Stomach (tissue), 8 donors: ENCODE measurements at regions not wholly inside any gene's neighbourhood (a gene's known extent, or its start where the extent isn't known, plus 50 kb on each side); places are given as distances from the start of the nearest gene placed in this dataset.

Experiments used
- DNase-seq, 2 donors: peaks; one replicate each; pipeline versions ENCODE4 v3.0.0 to v3.0.0-alpha.2; 2013 to 2019
- H3K27ac ChIP-seq, 5 donors: fragments of 200-600 bp in 4 of 5; sonication (generic) in 4 of 5; one replicate each; pipeline ENCODE4 v1.5.1; 2013 to 2019; ENCODE audit warnings: mild to moderate bottlenecking in 1 of 5, moderate library complexity in 1 of 5
- H3K27me3 ChIP-seq, 3 donors: fragments of 200-600 bp; sonication (generic); one replicate each; pipeline ENCODE4 v1.5.1; 2017 to 2019; ENCODE audit warnings: mixed run types in 1 of 3
- H3K36me3 ChIP-seq, 4 donors: fragments of 200-600 bp; sonication (generic); 1 replicate in 3 of 4; 2 replicates in 1 of 4; pipeline ENCODE4 v1.5.1; 2016 to 2019
- H3K4me1 ChIP-seq, 4 donors: fragments of 200-600 bp; sonication (generic); one replicate each; pipeline ENCODE4 v1.5.1; 2016 to 2019
- H3K4me3 ChIP-seq, 4 donors: fragments of 200-600 bp; sonication (generic) in 3 of 4; one replicate each; pipeline ENCODE4 v1.5.1; 2016 to 2019; ENCODE audit warnings: mild to moderate bottlenecking in 1 of 4
- H3K9me3 ChIP-seq, 4 donors: fragments of 200-600 bp; sonication (generic); one replicate each; pipeline ENCODE4 v1.5.1; 2016 to 2019
- EP300 ChIP-seq: sonication (generic); formaldehyde crosslinking; IDR thresholded peaks from one replicate; pipeline ENCODE4 v1.6.1; 2017; ENCODE audit warnings: antibody characterized with exemption
- POLR2A ChIP-seq, 4 donors: fragments of 450-650 bp; IDR thresholded peaks; one replicate each; pipeline ENCODE4 v1.6.1; 2016; ENCODE audit warnings: antibody characterized with exemption in 4 of 4, control low read depth in 2 of 4, mild to moderate bottlenecking in 1 of 4, moderate library complexity in 1 of 4
- POLR2AphosphoS5 ChIP-seq, 3 donors: sonication (generic); formaldehyde crosslinking; IDR thresholded peaks; one replicate each; pipeline ENCODE4 v1.6.1; 2016; ENCODE audit warnings: antibody characterized with exemption in 3 of 3
- WGBS, 5 donors: extraction: QIAGEN DNeasy Blood & Tissue Kit in 3 of 5; methylation state at CpG; one replicate each; pipeline versions ENCODE4 v1.1.5 to v1.1.7; 2013 to 2018; 5-methylcytosine and 5-hydroxymethylcytosine counted together
- intact Hi-C: fragments of 100-400 bp; cut with DNase I; formaldehyde crosslinking; loops from one replicate; pipeline ENCODE4 v1.15.1; 2023; ENCODE audit warnings: low total_unique reads
- TF ChIP-seq, protein P1 (sequence below), 7 experiments: fragments of 450-650 bp in 4 of 7; fragments of 200-600 bp in 3 of 7; sonication (generic) in 3 of 7; IDR thresholded peaks; one replicate each; pipeline ENCODE4 v1.5.1; 2016 to 2019; ENCODE audit warnings: antibody characterized with exemption in 7 of 7, control low read depth in 2 of 7, mild to moderate bottlenecking in 1 of 7
- donor health status: healthy with polysubstance abuse.
- donor health status: Bipolar disorder and iron deficiency.
- donor health status: healthy.

DNA sequence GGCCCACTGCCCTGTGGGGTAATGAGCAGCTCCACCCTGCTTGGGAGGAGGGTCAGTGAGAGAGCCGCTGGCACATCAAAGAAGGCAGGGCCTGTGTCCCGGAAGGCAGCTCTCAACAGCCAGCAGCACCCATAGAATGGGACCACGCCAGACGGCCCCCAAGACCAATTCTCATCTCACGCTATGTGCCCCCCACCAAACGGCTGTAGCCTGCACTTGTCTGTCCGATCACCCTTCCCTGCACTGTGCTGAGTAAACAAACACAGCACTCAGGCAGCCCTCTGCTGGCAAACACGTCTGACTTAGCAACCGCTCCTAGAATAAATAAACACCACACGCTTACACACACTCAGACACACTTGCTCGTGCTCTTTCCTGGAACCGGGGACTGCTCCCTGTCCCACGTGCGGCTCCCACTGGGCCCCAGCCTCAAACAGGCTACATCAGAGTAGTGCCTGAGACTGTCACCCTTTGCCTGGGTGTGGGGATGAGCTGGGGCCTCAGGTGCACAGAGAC, 53.2 kb upstream of the CDON start:
- Histone ChIP-seq H3K27ac (peak overlapping the region; percentile 78 to 94 (median 91)), H3K36me3 (no peaks in the 10 kb centered on the region), H3K9me3 (no peaks in the 10 kb centered on the region), H3K4me1 (peaks cover 50 to 62% (median 56%) of the 10 kb centered on the region in 4 donors), H3K4me3 (no peak overlapping the region), H3K27me3 (no peaks in the 10 kb centered on the region)
- intact Hi-C loops, result no loop called here
- TF ChIP-seq POLR2AphosphoS5 (IDR thresholded peaks at IDR 0.05), result peak; percentile 71 to 94 (median 90)
- TF ChIP-seq EP300, result peak; percentile 26
- no peak for TF ChIP-seq POLR2A (IDR thresholded peaks at IDR 0.05)
- TF ChIP-seq, protein P1, sequence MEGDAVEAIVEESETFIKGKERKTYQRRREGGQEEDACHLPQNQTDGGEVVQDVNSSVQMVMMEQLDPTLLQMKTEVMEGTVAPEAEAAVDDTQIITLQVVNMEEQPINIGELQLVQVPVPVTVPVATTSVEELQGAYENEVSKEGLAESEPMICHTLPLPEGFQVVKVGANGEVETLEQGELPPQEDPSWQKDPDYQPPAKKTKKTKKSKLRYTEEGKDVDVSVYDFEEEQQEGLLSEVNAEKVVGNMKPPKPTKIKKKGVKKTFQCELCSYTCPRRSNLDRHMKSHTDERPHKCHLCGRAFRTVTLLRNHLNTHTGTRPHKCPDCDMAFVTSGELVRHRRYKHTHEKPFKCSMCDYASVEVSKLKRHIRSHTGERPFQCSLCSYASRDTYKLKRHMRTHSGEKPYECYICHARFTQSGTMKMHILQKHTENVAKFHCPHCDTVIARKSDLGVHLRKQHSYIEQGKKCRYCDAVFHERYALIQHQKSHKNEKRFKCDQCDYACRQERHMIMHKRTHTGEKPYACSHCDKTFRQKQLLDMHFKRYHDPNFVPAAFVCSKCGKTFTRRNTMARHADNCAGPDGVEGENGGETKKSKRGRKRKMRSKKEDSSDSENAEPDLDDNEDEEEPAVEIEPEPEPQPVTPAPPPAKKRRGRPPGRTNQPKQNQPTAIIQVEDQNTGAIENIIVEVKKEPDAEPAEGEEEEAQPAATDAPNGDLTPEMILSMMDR (IDR thresholded peaks at IDR 0.05), result peak in 3 of 7 experiments; percentile 13 to 33 (median 22)
- 10 to 37% (median 15%) methylated on average over 9 to 14 of the region's 14 CpGs for WGBS, 5 donors
- peak; percentile 85 to 96 for DNase-seq

DNA sequence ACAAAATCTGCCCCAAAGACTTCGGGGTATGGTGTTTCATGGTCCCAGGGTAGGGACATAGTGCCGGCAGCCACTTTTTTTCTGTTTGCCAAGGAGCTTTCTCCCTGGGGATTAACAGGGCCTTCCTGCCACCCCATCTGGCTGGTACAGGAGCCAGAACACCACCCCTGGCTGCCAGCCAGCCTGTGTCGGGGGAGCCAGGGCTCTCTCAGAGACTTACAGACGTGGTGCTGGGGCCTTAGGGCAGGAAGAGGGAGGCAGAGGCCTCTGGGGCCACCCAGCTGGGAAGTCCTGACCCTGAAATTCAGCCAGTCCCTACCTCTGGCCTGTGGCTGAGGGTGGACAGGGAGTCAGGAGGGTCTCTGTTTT, 52.4 kb upstream of the CDON start:
- no peaks in the 10 kb centered on the region for H3K27me3 ChIP-seq
- DNase-seq, result peak; percentile 87 to 91
- WGBS, 5 donors, result 19 to 42% (median 22%) methylated on average over 3 to 4 of the region's 4 CpGs
- peak overlapping the region; percentile 78 to 94 (median 91) for H3K27ac ChIP-seq
- intact Hi-C loops, result no loop called here
- no peaks in the 10 kb centered on the region for H3K9me3 ChIP-seq
- H3K4me1 ChIP-seq, result peaks cover 50 to 69% (median 60%) of the 10 kb centered on the region in 4 donors
- H3K4me3 ChIP-seq, result no peak overlapping the region
- TF ChIP-seq EP300, result peak; percentile 57
- TF ChIP-seq POLR2A (IDR thresholded peaks at IDR 0.05), result no peak
- TF ChIP-seq POLR2AphosphoS5 (IDR thresholded peaks at IDR 0.05), result peak in 2 of 3 donors; percentile 65 to 70
- TF ChIP-seq, protein P1 (IDR thresholded peaks at IDR 0.05), result no peak
- H3K36me3 ChIP-seq, result no peaks in the 10 kb centered on the region

DNA sequence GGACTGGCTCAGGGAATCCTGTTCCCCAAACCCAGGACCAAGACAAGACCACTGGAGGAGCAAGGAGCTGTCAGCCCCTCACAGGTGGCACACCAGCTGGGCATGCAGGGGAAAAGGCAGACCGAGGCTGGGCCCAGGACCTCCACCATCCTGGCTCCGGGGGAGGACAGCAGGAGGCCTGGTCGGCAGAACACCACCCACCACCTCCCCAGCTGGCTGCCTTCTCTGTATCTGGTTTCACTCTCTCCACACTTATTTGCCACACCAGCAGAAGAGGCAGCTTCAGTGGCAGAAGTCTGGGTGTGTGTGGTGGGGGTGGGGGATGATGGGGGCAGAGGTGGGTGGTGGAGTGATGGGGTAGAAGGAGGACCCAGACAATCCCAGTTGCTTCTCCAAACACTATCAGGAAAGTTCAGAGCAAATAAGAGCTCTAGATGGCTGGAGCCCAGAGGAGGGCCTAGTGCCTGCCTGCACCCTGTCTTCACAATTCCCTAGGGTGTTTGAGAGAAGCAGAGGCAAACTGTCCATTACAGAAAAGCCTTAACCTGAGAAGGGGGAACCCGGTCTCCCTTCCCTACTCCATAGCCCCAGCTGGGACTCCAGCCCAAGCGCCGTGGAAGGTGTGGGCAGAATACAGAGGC, 51.9 kb upstream of the CDON start:
- Histone ChIP-seq H3K27me3 (no peaks in the 10 kb centered on the region), H3K27ac (peak overlapping the region; percentile 78 to 94 (median 91)), H3K4me1 (peaks cover 50 to 71% (median 63%) of the 10 kb centered on the region in 4 donors), H3K4me3 (no peak overlapping the region), H3K36me3 (no peaks in the 10 kb centered on the region), H3K9me3 (no peaks in the 10 kb centered on the region)
- 61 to 71% (median 69%) methylated on average over 5 to 6 of the region's 6 CpGs for WGBS, 5 donors
- TF ChIP-seq POLR2A (IDR thresholded peaks at IDR 0.05) (no peak), POLR2AphosphoS5 (IDR thresholded peaks at IDR 0.05) (no peak), EP300 (no peak)
- intact Hi-C loops, result no loop called here
- DNase-seq, result no peak

DNA sequence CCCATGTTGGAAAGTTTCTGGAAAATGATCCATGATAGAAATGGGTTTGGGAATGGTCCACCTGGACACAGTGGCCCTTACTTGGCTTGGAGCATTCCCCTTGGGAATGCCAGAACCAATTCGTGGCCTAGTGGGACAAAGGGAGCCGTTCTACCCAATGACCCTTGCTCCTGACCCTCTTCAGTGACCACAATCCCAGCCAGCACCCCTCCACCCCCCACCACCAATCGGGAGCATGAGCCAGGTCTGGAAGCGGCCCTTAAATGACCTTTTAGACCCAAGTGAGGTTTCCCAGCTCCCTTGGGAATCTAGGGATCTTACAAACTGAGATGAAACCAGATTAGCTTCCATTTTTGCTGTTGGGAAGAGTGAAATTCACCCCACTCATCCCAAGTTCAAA, 51.3 kb upstream of the CDON start:
- peaks cover 50 to 72% (median 63%) of the 10 kb centered on the region in 4 donors for H3K4me1 ChIP-seq
- no peak for TF ChIP-seq POLR2AphosphoS5 (IDR thresholded peaks at IDR 0.05)
- DNase-seq, result no peak
- intact Hi-C loops, result no loop called here
- WGBS, 5 donors, result 28 to 46% (median 37%) methylated on average over 4 of the region's 4 CpGs
- no peak overlapping the region for H3K4me3 ChIP-seq
- H3K27ac ChIP-seq, result peak overlapping the region; percentile 78 to 94 (median 91)
- no peaks in the 10 kb centered on the region for H3K36me3 ChIP-seq
- H3K9me3 ChIP-seq, result no peaks in the 10 kb centered on the region
- H3K27me3 ChIP-seq, result no peaks in the 10 kb centered on the region

DNA sequence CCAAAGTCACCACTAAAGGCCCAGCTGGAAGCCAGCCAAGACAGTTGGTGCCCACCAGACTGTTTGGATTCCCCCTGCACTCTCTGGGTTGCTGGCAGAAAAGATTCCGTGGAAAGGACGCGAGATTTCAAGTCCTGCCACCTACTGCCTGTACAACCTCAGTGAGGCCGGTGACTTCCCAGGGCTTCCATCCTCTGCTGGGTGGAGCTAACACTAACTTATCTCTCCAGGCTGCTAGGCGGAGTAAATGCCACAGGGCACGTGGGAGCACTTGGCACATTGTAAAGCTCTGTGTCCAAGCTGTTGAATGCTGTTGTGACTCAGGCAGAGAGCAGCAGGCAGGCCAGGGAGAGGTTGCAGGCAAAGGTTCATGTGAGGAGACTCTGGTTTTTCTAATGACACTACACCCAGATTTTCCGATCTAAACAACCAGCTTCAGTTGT, 50.9 kb upstream of the CDON start:
- TF ChIP-seq EP300, result no peak
- TF ChIP-seq, protein P1 (IDR thresholded peaks at IDR 0.05), result peak in 1 of 7 experiments; percentile 18
- TF ChIP-seq POLR2A (IDR thresholded peaks at IDR 0.05), result peak in 1 of 4 donors; percentile 34
- TF ChIP-seq POLR2AphosphoS5 (IDR thresholded peaks at IDR 0.05), result peak; percentile 96 to 99 (median 99)
- Histone ChIP-seq H3K27me3 (no peaks in the 10 kb centered on the region), H3K27ac (peak overlapping the region; percentile 78 to 94 (median 91)), H3K9me3 (no peaks in the 10 kb centered on the region), H3K4me1 (peaks cover 50 to 72% (median 63%) of the 10 kb centered on the region in 4 donors), H3K4me3 (no peak overlapping the region), H3K36me3 (no peaks in the 10 kb centered on the region)
- whole genome bisulfite sequencing, 5 donors, result 10 to 36% (median 23%) methylated on average over 1 to 7 of the region's 7 CpGs
- intact Hi-C loops, result no loop called here
- DNase-seq, result peak; percentile 93 to 96
